OCI-LY3 (cell line): ENCODE measurements at regions not wholly inside any gene's neighbourhood (a gene's known extent, or its start where the extent isn't known, plus 50 kb on each side); places are given as distances from the start of the nearest gene placed in this dataset.

Source experiments
- EZH2phosphoT487 ChIP-seq: fragments of 200-600 bp; shearing (Covaris generic); IDR thresholded peaks from 2 replicates; pipeline ENCODE4 v1.6.1; 2018; ENCODE audit warnings: antibody characterized with exemption, mixed run types, low read depth
- TF ChIP-seq, protein P1 (sequence below): fragments of 200-600, 300-600 bp; sonication (generic); IDR thresholded peaks from 2 replicates; pipeline ENCODE4 v1.5.1; 2014; ENCODE audit warnings: antibody characterized with exemption, low read length, low read depth

DNA sequence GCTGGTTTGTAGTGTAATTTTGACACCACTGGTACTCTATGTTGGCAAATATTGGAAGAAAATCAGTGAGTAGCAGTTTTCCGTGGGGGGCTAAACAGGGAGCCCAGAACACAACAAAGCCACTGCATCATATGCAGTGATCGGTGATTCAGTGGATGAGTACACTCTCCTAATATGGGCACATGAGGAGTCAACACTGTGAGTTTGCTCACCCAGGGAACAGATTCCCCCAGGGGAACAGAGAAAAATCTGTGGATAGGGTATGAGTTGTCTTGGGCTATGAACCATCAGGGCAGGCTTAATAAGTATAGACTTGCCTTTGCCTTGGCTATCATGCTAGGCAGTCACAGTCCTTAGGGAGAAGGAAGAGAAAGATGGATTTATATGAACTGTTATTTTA, 227.7 kb upstream of the SEMA3E start:
- TF ChIP-seq, protein P1, sequence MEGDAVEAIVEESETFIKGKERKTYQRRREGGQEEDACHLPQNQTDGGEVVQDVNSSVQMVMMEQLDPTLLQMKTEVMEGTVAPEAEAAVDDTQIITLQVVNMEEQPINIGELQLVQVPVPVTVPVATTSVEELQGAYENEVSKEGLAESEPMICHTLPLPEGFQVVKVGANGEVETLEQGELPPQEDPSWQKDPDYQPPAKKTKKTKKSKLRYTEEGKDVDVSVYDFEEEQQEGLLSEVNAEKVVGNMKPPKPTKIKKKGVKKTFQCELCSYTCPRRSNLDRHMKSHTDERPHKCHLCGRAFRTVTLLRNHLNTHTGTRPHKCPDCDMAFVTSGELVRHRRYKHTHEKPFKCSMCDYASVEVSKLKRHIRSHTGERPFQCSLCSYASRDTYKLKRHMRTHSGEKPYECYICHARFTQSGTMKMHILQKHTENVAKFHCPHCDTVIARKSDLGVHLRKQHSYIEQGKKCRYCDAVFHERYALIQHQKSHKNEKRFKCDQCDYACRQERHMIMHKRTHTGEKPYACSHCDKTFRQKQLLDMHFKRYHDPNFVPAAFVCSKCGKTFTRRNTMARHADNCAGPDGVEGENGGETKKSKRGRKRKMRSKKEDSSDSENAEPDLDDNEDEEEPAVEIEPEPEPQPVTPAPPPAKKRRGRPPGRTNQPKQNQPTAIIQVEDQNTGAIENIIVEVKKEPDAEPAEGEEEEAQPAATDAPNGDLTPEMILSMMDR: no peak
- TF ChIP-seq EZH2phosphoT487: no peak
